K562 (cell line): ENCODE measurements at regions not wholly inside any gene's neighbourhood (a gene's known extent, or its start where the extent isn't known, plus 50 kb on each side); places are given as distances from the start of the nearest gene placed in this dataset.

Source experiments
- ATAC-seq: fragments of 200-7000 bp; cut with Tn5 transposase; 3 replicates; pipeline ENCODE4 v1.9.1; 2020; ENCODE audit warnings: moderate library complexity
- BruUV-seq: library from RNA; stranded (reverse); fragments of 400-500 nt; replicated peaks from 2 replicates; lab custom pipeline; 2021; lab: Mats Ljungman, UMichigan
- CTCF ChIA-PET: fragments of 300-600 bp; formaldehyde crosslinking; extraction: SDS; loops from one replicate; lab custom pipeline; 2021; ENCODE audit warnings: low intra/inter-chr PET ratio; lab: Yijun Ruan, JAX
- POLR2A ChIA-PET: fragments of 300-600, 350-650 bp; sonication (Branson Sonifier 250); formaldehyde crosslinking; extraction: SDS; loops from one replicate; lab custom pipeline; 2021; ENCODE audit warnings: antibody characterized with exemption, inconsistent platforms; lab: Yijun Ruan, JAX
- DNase-seq, 4 experiments: peaks; one replicate each; pipeline versions ENCODE4 v3.0.0 to v3.0.0-alpha.2; 2011 to 2018; ENCODE audit warnings: low spot score in 3 of 4, mixed read lengths in 3 of 4; ENCODE audit errors: extremely low read depth in 1 of 4
- FAIRE-seq: peaks from 2 replicates; lab custom pipeline; 2011; peaks lifted over from hg19 to GRCh38; lab: Jason Lieb, UNC
- H2AFZ ChIP-seq: 2 replicates; pipeline ENCODE4 v1.6.0; 2011; ENCODE audit warnings: low read depth, low read length, control low read depth, inconsistent platforms
- H3K27ac ChIP-seq: fragments of 200-600 bp; 3 replicates; pipeline ENCODE4 v1.8.0; 2011; ENCODE audit warnings: low read depth, mild to moderate bottlenecking, control low read depth, inconsistent platforms, low read length, moderate library complexity, mixed read lengths; ENCODE audit errors: extremely low read depth
- H3K27me3 ChIP-seq, 2 experiments: fragments of 300-600 bp in 1 of 2; 2 replicates in 1 of 2; 3 replicates in 1 of 2; pipeline versions ENCODE4 v1.6.0 to v1.8.0; 2011; ENCODE audit warnings: inconsistent platforms in 2 of 2, low read length in 2 of 2, mild to moderate bottlenecking in 1 of 2, mixed read lengths in 1 of 2, moderate library complexity in 1 of 2; ENCODE audit not compliant: control insufficient read depth in 2 of 2, insufficient read depth in 2 of 2
- H3K36me3 ChIP-seq: fragments of 300-600 bp; 3 replicates; pipeline ENCODE4 v1.8.0; 2011; ENCODE audit warnings: mild to moderate bottlenecking, low read length, inconsistent platforms; ENCODE audit not compliant: control insufficient read depth, insufficient read depth
- H3K4me1 ChIP-seq, 2 experiments: fragments of 200-600 bp in 1 of 2; replicated peaks in 1 of 2; 2 replicates in 1 of 2; 3 replicates in 1 of 2; pipeline versions ENCODE4 v1.5.1 to v1.8.0; 2011; ENCODE audit warnings: inconsistent platforms in 2 of 2, low read length in 2 of 2, mild to moderate bottlenecking in 1 of 2, mixed read lengths in 1 of 2, moderate library complexity in 1 of 2; ENCODE audit not compliant: control insufficient read depth in 2 of 2, insufficient read depth in 2 of 2
- H3K4me2 ChIP-seq: 2 replicates; pipeline ENCODE4 v1.6.1; 2011; ENCODE audit warnings: low read length, control low read depth, inconsistent platforms, mixed read lengths; ENCODE audit not compliant: insufficient read depth
- H3K4me3 ChIP-seq: fragments of 200-600 bp; sonication (generic), shearing (Covaris generic); 2 replicates; pipeline ENCODE4 v1.5.1; 2016; ENCODE audit warnings: control low read depth, inconsistent platforms
- H3K79me2 ChIP-seq: fragments of 200-600 bp; 3 replicates; pipeline ENCODE4 v1.8.0; 2011; ENCODE audit warnings: low read length, inconsistent platforms; ENCODE audit not compliant: control insufficient read depth, insufficient read depth
- H3K9ac ChIP-seq, 2 experiments: 2 replicates each; pipeline versions ENCODE4 v1.6.0 to v1.6.1; 2011; ENCODE audit warnings: low read depth in 2 of 2, low read length in 2 of 2, control low read depth in 1 of 2, inconsistent platforms in 1 of 2, mild to moderate bottlenecking in 1 of 2, mixed read lengths in 1 of 2; ENCODE audit not compliant: insufficient read depth in 1 of 2
- H3K9me1 ChIP-seq: one replicate; pipeline ENCODE4 v1.6.0; 2011; ENCODE audit warnings: inconsistent platforms, mild to moderate bottlenecking, low read length, moderate library complexity; ENCODE audit not compliant: control insufficient read depth, insufficient read depth
- H3K9me3 ChIP-seq: replicated peaks from 2 replicates; pipeline ENCODE4 v1.5.1; 2011; ENCODE audit warnings: low read depth, low read length, inconsistent platforms; ENCODE audit not compliant: control insufficient read depth, insufficient read depth
- H4K20me1 ChIP-seq: replicated peaks from 2 replicates; pipeline ENCODE4 v1.6.1; 2011; ENCODE audit warnings: low read length, inconsistent platforms, mixed read lengths; ENCODE audit not compliant: control insufficient read depth, insufficient read depth
- HMGN3 ChIP-seq: IDR thresholded peaks from 2 replicates; pipeline ENCODE4 v1.6.1; 2011; ENCODE audit warnings: borderline replicate concordance, low read depth, mild to moderate bottlenecking, mixed read lengths, low read length; ENCODE audit not compliant: insufficient read length; ENCODE audit errors: extremely low read depth
- KLF10 ChIP-seq: fragments of 250-450 bp; sonication (Bioruptor Pico); IDR thresholded peaks from 2 replicates; pipeline ENCODE4 v1.6.1; 2021; ENCODE audit warnings: matching md5 sums
- LARP7 ChIP-seq: fragments of 450-650 bp; IDR thresholded peaks from 2 replicates; pipeline ENCODE4 v1.6.1; 2016
- MAFF ChIP-seq: IDR thresholded peaks from 2 replicates; pipeline ENCODE4 v1.6.1; 2012; ENCODE audit warnings: low read length, improper control_type of control experiment
- MAFG ChIP-seq: fragments of 450-650 bp; conservative IDR thresholded peaks from 2 replicates; pipeline ENCODE4 v1.6.1; 2016; ENCODE audit warnings: missing genetic modification characterization, missing compliant biosample characterization
- MCM3 ChIP-seq: fragments of 450-650 bp; IDR thresholded peaks from 2 replicates; pipeline ENCODE4 v1.6.1; 2016
- NCOA1 ChIP-seq: fragments of 450-650 bp; IDR thresholded peaks from 2 replicates; pipeline ENCODE4 v1.6.1; 2016; ENCODE audit warnings: low read depth
- NCOR1 ChIP-seq: fragments of 450-650 bp; IDR thresholded peaks from 2 replicates; pipeline ENCODE4 v1.6.1; 2016; ENCODE audit warnings: mild to moderate bottlenecking, moderate library complexity
- NR1H2 ChIP-seq: sonication (generic); formaldehyde crosslinking; IDR thresholded peaks from 2 replicates; pipeline ENCODE4 v1.4.0; 2020; ENCODE audit warnings: mild to moderate bottlenecking, missing genetic modification reagents
- ZBTB7A ChIP-seq: IDR thresholded peaks from 2 replicates; pipeline ENCODE4 v1.6.1; 2011; ENCODE audit warnings: low read depth, mild to moderate bottlenecking, low read length, moderate library complexity, borderline replicate concordance; ENCODE audit not compliant: control insufficient read depth
- ZC3H4 ChIP-seq: sonication (generic); formaldehyde crosslinking; IDR thresholded peaks from 2 replicates; pipeline ENCODE4 v1.9.0; 2021; ENCODE audit warnings: missing genetic modification reagents, borderline replicate concordance
- ZEB2 ChIP-seq: fragments of 450-650 bp; IDR thresholded peaks from 2 replicates; pipeline ENCODE4 v1.6.1; 2016
- ZNF274 ChIP-seq: IDR thresholded peaks from 2 replicates; pipeline ENCODE4 v1.6.1; 2011; ENCODE audit warnings: low read depth, mild to moderate bottlenecking, low read length, moderate library complexity, borderline replicate concordance
- ZNF561 ChIP-seq: fragments of 450-650 bp; formaldehyde crosslinking; conservative IDR thresholded peaks from 2 replicates; pipeline ENCODE4 v1.4.0; 2020; ENCODE audit warnings: mild to moderate bottlenecking, moderate library complexity
- ZNF57 ChIP-seq: fragments of 450-650 bp; formaldehyde crosslinking; IDR thresholded peaks from 2 replicates; pipeline ENCODE4 v1.4.0; 2020; ENCODE audit warnings: mild to moderate bottlenecking, moderate library complexity
- WGBS: fragments of 100-300 bp; shearing (Covaris generic); methylation state at CpG from one replicate; pipeline ENCODE4 v1.1.6; 2016; ENCODE audit warnings: low coverage, mixed read lengths; ENCODE audit not compliant: insufficient coverage; ENCODE audit errors: missing lambda C conversion rate; 5-methylcytosine and 5-hydroxymethylcytosine counted together
- in situ Hi-C: fragments of 300-500 bp; cut with MboI; formaldehyde crosslinking; loops from 4 replicates; pipeline ENCODE4 v1.15.0; 2018; ENCODE audit warnings: inconsistent platforms, mixed read lengths
- intact Hi-C: fragments of 100-400 bp; cut with micrococcal nuclease; formaldehyde crosslinking; loops from 2 replicates; pipeline ENCODE4 v1.14.2; 2022
- TF ChIP-seq, protein P1 (sequence below): fragments of 450-650 bp; IDR thresholded peaks from 2 replicates; pipeline ENCODE4 v1.6.1; 2017; ENCODE audit warnings: antibody characterized with exemption, mild to moderate bottlenecking
- TF ChIP-seq, protein P2 (sequence below), 2 experiments: fragments of 450-650 bp in 1 of 2; sonication (generic) in 1 of 2; formaldehyde crosslinking; conservative IDR thresholded peaks; 2 replicates each; pipeline versions ENCODE4 v1.4.0 to v1.8.1; 2020 to 2022; ENCODE audit warnings: mild to moderate bottlenecking in 1 of 2, missing genetic modification reagents in 1 of 2

DNA sequence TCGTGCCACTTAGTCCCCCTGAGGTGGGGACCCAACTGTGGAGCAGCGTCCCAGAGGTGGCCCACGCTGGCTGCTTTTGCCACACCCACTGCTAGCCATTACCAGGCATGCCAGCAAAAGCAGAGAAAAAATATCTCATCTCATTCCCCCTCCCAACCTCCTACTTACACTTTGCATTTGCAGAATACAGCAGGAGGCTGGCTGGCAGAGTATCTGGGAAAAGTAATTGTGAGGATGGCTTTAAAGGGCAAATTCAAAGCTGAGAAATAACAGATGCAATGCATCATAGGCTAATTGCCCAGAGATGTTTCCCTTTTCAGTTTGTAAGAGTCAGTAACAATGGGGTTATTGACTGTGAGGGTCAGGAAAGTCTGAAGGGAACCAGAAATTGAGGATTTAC lies 438.1 kb upstream of the DSEL start:
- ChIA-PET POLR2A (no interaction called here), CTCF (no interaction called here)
- H3K27me3 ChIP-seq: no peaks in the 10 kb centered on the region
- no peaks in the 10 kb centered on the region for H3K9me1 ChIP-seq
- WGBS: no CpG with 5 or more reads among the region's 3 CpGs
- intact Hi-C loops: no loop called here
- no peak overlapping the region for H2AFZ ChIP-seq
- H3K27ac ChIP-seq: no peak overlapping the region
- H3K79me2 ChIP-seq: no peaks in the 10 kb centered on the region
- no TSS peak for BruUV-seq
- no peaks in the 10 kb centered on the region for H3K4me1 ChIP-seq
- no peak overlapping the region for H3K4me2 ChIP-seq
- H3K36me3 ChIP-seq: no peaks in the 10 kb centered on the region
- DNase-seq: no peak
- no peaks in the 10 kb centered on the region; the same call in 1 of the 2 replicates for H3K9me3 ChIP-seq
- no peak overlapping the region for H3K9ac ChIP-seq
- no peak for FAIRE-seq
- no peak for TF ChIP-seq ZNF274
- no peak for TF ChIP-seq ZNF561 (CRISPR knock-in tag)
- no peak for TF ChIP-seq ZC3H4 (CRISPR knock-in tag)
- no peak for TF ChIP-seq NR1H2 (CRISPR knock-in tag)
- TF ChIP-seq NCOA1: no peak
- TF ChIP-seq, protein P1, sequence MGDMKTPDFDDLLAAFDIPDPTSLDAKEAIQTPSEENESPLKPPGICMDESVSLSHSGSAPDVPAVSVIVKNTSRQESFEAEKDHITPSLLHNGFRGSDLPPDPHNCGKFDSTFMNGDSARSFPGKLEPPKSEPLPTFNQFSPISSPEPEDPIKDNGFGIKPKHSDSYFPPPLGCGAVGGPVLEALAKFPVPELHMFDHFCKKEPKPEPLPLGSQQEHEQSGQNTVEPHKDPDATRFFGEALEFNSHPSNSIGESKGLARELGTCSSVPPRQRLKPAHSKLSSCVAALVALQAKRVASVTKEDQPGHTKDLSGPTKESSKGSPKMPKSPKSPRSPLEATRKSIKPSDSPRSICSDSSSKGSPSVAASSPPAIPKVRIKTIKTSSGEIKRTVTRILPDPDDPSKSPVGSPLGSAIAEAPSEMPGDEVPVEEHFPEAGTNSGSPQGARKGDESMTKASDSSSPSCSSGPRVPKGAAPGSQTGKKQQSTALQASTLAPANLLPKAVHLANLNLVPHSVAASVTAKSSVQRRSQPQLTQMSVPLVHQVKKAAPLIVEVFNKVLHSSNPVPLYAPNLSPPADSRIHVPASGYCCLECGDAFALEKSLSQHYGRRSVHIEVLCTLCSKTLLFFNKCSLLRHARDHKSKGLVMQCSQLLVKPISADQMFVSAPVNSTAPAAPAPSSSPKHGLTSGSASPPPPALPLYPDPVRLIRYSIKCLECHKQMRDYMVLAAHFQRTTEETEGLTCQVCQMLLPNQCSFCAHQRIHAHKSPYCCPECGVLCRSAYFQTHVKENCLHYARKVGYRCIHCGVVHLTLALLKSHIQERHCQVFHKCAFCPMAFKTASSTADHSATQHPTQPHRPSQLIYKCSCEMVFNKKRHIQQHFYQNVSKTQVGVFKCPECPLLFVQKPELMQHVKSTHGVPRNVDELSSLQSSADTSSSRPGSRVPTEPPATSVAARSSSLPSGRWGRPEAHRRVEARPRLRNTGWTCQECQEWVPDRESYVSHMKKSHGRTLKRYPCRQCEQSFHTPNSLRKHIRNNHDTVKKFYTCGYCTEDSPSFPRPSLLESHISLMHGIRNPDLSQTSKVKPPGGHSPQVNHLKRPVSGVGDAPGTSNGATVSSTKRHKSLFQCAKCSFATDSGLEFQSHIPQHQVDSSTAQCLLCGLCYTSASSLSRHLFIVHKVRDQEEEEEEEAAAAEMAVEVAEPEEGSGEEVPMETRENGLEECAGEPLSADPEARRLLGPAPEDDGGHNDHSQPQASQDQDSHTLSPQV: no peak
- TF ChIP-seq, protein P2, sequence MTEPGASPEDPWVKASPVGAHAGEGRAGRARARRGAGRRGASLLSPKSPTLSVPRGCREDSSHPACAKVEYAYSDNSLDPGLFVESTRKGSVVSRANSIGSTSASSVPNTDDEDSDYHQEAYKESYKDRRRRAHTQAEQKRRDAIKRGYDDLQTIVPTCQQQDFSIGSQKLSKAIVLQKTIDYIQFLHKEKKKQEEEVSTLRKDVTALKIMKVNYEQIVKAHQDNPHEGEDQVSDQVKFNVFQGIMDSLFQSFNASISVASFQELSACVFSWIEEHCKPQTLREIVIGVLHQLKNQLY (CRISPR knock-in tag; conservative IDR thresholded peaks at IDR 0.05): no peak
- TF ChIP-seq MAFG (tag): no peak
- no peak for TF ChIP-seq MAFF
- no peak for TF ChIP-seq NCOR1
- no peak for TF ChIP-seq ZNF57 (CRISPR knock-in tag)
- no peak for TF ChIP-seq LARP7
- TF ChIP-seq ZBTB7A: no peak
- TF ChIP-seq KLF10 (CRISPR knock-in tag): no peak
- TF ChIP-seq HMGN3: no peak
- no peak for TF ChIP-seq ZEB2
- no peak for TF ChIP-seq MCM3
- no peak overlapping the region for H3K4me3 ChIP-seq
- no peak for ATAC-seq
- in situ Hi-C loops: no loop called here
- H4K20me1 ChIP-seq: no peaks in the 10 kb centered on the region
